Smooth muscle cell (in vitro differentiated cells): ENCODE measurements at regions not wholly inside any gene's neighbourhood (a gene's known extent, or its start where the extent isn't known, plus 50 kb on each side); places are given as distances from the start of the nearest gene placed in this dataset.

Experiments
- DNase-seq: peaks from one replicate; lab custom pipeline; 2025; ENCODE audit not compliant: unreplicated experiment; lab: John Stamatoyannopoulos, UW
- H2AFZ ChIP-seq: fragments of 200-600 bp; sonication (generic); 2 replicates; pipeline ENCODE4 v1.6.0; 2016; ENCODE audit warnings: antibody characterized with exemption, low read depth, mild to moderate bottlenecking
- H3F3A ChIP-seq: fragments of 200-600 bp; sonication (generic); 2 replicates; pipeline ENCODE4 v1.6.0; 2017; ENCODE audit warnings: antibody characterized with exemption, low read depth
- H3K27ac ChIP-seq: fragments of 200-600 bp; sonication (generic); 2 replicates; pipeline ENCODE4 v1.5.1; 2016; ENCODE audit warnings: low read depth, mild to moderate bottlenecking
- H3K27me3 ChIP-seq: fragments of 200-600 bp; sonication (generic); 2 replicates; pipeline ENCODE4 v1.6.1; 2016; ENCODE audit warnings: low read depth, mild to moderate bottlenecking
- H3K36me3 ChIP-seq: fragments of 200-600 bp; sonication (generic); 2 replicates; pipeline ENCODE4 v1.5.1; 2016; ENCODE audit warnings: low read depth
- H3K4me1 ChIP-seq: fragments of 200-600 bp; sonication (generic); 2 replicates; pipeline ENCODE4 v1.5.1; 2016; ENCODE audit warnings: low read depth
- H3K4me2 ChIP-seq: fragments of 200-600 bp; sonication (generic); 2 replicates; pipeline ENCODE4 v1.6.0; 2016; ENCODE audit warnings: mild to moderate bottlenecking
- H3K4me3 ChIP-seq: fragments of 200-600 bp; sonication (generic); 2 replicates; pipeline ENCODE4 v1.5.1; 2016; ENCODE audit warnings: mild to moderate bottlenecking
- H3K79me2 ChIP-seq: fragments of 200-600 bp; sonication (generic); 2 replicates; pipeline ENCODE4 v1.6.0; 2016; ENCODE audit warnings: low read depth, mild to moderate bottlenecking
- H3K9ac ChIP-seq: fragments of 200-600 bp; sonication (generic); 2 replicates; pipeline ENCODE4 v1.6.0; 2016; ENCODE audit warnings: low read depth
- H3K9me3 ChIP-seq: fragments of 200-600 bp; sonication (generic); replicated peaks from 2 replicates; pipeline ENCODE4 v1.5.1; 2016; ENCODE audit warnings: low read depth
- H4K20me1 ChIP-seq: fragments of 200-600 bp; sonication (generic); 2 replicates; pipeline ENCODE4 v1.6.0; 2016; ENCODE audit warnings: low read depth
- CTCF ChIP-seq: fragments of 200-600 bp; sonication (generic); IDR thresholded peaks from 2 replicates; pipeline ENCODE4 v1.5.1; 2017; ENCODE audit warnings: borderline replicate concordance, mild to moderate bottlenecking, antibody characterized with exemption; ENCODE audit not compliant: insufficient read depth, poor library complexity, severe bottlenecking
- WGBS: methylation state at CpG from one replicate; pipeline ENCODE4 v1.1.7; 2016; ENCODE audit warnings: low lambda C conversion rate; 5-methylcytosine and 5-hydroxymethylcytosine counted together

GRCh38 chr1:193431265-193431977 lies 245.0 kb upstream of the B3GALT2 start:
- Histone ChIP-seq H3K27ac (no peak overlapping the region), H2AFZ (no peak overlapping the region), H3K27me3 (no peaks in the 10 kb centered on the region), H3K4me3 (no peak overlapping the region), H3K4me2 (no peak overlapping the region), H3K4me1 (no peaks in the 10 kb centered on the region), H3K9me3 (no peaks in the 10 kb centered on the region), H3K36me3 (no peaks in the 10 kb centered on the region), H3K9ac (no peak overlapping the region), H3K79me2 (no peaks in the 10 kb centered on the region), H4K20me1 (no peaks in the 10 kb centered on the region), H3F3A (no peaks in the 10 kb centered on the region)
- 72% methylated on average over 2 of the region's 2 CpGs for WGBS
- no peak for DNase-seq
- TF ChIP-seq CTCF, result no peak

- TF ChIP-seq CTCF, result no peak
- DNase-seq, result no peak
- H3F3A ChIP-seq, result no peaks in the 10 kb centered on the region
- no peaks in the 10 kb centered on the region for H3K36me3 ChIP-seq
- no peaks in the 10 kb centered on the region for H3K9me3 ChIP-seq
- no peaks in the 10 kb centered on the region for H3K79me2 ChIP-seq
- H3K9ac ChIP-seq, result no peak overlapping the region
- H3K4me2 ChIP-seq, result no peak overlapping the region
- WGBS, result 71% methylated on average over 2 of the region's 2 CpGs
- no peak overlapping the region for H3K27ac ChIP-seq
- H3K4me3 ChIP-seq, result no peak overlapping the region
- no peak overlapping the region for H2AFZ ChIP-seq
- H3K27me3 ChIP-seq, result no peaks in the 10 kb centered on the region
- H4K20me1 ChIP-seq, result no peaks in the 10 kb centered on the region
- no peaks in the 10 kb centered on the region for H3K4me1 ChIP-seq
Observed at GRCh38 chr1:193427524-193427923, 241.1 kb upstream of the B3GALT2 start.

GRCh38 chr1:193426061-193426460 lies 239.6 kb upstream of the B3GALT2 start:
- H3K36me3 ChIP-seq, result no peaks in the 10 kb centered on the region
- no peak overlapping the region for H3K4me3 ChIP-seq
- H4K20me1 ChIP-seq, result no peaks in the 10 kb centered on the region
- H3K79me2 ChIP-seq, result no peaks in the 10 kb centered on the region
- H3K4me2 ChIP-seq, result no peak overlapping the region
- H3K27ac ChIP-seq, result no peak overlapping the region
- H3F3A ChIP-seq, result no peaks in the 10 kb centered on the region
- no peak overlapping the region for H3K9ac ChIP-seq
- no peak for TF ChIP-seq CTCF
- H3K9me3 ChIP-seq, result no peaks in the 10 kb centered on the region
- H3K4me1 ChIP-seq, result no peaks in the 10 kb centered on the region
- WGBS, result 93% methylated on average over 2 of the region's 2 CpGs
- DNase-seq, result no peak
- no peak overlapping the region for H2AFZ ChIP-seq
- no peaks in the 10 kb centered on the region for H3K27me3 ChIP-seq

GRCh38 chr1:193421487-193421886 lies 235.1 kb upstream of the B3GALT2 start:
- Histone ChIP-seq H3K4me2 (no peak overlapping the region), H2AFZ (no peak overlapping the region), H3K4me1 (no peaks in the 10 kb centered on the region), H3K27ac (no peak overlapping the region), H3K27me3 (no peaks in the 10 kb centered on the region), H3K36me3 (no peaks in the 10 kb centered on the region), H3F3A (no peaks in the 10 kb centered on the region), H3K9ac (no peak overlapping the region), H3K4me3 (no peak overlapping the region), H3K79me2 (no peaks in the 10 kb centered on the region), H3K9me3 (no peaks in the 10 kb centered on the region), H4K20me1 (no peaks in the 10 kb centered on the region)
- 95% methylated on average over 4 of the region's 4 CpGs for WGBS
- no peak for TF ChIP-seq CTCF
- no peak for DNase-seq
